Stimulated activated CD4-positive, alpha-beta T cell treated with anti-CD3 and anti-CD28 coated beads, TNF-alpha, amount 100 ng/mL, for 4 hours (primary cell): ENCODE measurements at regions not wholly inside any gene's neighbourhood (a gene's known extent, or its start where the extent isn't known, plus 50 kb on each side); places are given as distances from the start of the nearest gene placed in this dataset.
"Not testable (repeated sequence)": the region's sequence is repeated elsewhere in the genome, so short reads cannot be mapped to it uniquely, and the experiment has no call there.

Experiments
- DNase-seq, 3 experiments: peaks; one replicate each; pipeline ENCODE4 v3.0.0-alpha.2; 2020; ENCODE audit warnings: low read depth in 3 of 3

DNA sequence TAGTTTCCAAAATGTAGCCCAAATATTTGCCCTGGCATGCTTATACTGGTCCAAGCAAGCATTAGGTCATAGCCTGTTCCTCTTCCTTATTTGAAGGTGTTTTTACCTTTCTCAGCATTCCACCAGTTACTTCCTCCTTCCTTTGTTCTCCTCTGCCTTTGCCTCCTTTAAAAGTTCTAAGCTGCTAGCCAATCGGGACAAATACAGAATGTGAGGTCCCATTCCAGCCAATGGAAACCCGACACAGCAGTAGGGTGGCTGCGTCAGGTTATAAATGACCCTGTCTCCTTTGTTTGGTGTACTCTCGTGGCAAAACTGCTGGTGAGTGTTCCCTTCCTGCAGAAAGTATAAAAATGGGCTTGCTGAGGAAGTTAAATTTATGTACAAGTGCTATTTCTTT, 452.0 kb upstream of the ADARB2 start:
- not testable (repeated sequence) for DNase-seq

DNA sequence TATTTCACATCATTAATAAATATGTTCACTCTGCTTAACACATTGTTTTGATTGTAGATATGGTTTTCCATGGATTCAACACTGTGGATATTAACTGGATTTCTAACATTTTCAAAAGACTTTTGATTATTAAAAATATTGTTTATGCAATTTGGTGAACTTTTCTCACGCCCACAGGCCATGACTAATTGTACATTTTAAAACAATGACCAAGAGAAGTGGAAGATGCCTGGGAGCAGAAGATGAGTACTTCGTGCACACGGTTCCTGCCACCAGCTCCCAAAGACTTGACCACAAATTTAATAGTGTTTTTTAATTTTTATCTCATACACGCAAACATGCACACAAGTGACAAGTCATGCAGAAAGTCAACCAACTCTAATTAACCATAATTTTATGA, 451.0 kb upstream of the ADARB2 start:
- DNase-seq: no peak

DNA sequence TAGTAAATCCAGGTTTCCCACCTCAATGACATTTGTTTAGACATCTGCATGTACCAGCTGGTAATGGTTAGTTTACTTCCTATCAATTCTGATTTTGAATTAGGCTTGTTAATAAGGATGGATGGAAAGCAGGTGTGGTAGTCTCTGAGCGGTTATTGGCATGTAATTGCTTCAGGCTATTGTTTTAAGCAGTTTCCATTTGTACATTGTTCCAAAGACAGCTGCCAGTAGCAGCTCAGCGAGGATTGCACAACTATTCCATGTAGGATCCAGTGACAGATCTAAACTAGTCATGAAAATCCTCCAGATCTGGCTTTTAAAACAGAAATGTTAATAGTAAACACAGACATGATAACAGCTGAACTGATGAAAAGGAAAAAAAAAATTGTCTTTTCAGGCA, 436.0 kb upstream of the ADARB2 start:
- no peak for DNase-seq

DNA sequence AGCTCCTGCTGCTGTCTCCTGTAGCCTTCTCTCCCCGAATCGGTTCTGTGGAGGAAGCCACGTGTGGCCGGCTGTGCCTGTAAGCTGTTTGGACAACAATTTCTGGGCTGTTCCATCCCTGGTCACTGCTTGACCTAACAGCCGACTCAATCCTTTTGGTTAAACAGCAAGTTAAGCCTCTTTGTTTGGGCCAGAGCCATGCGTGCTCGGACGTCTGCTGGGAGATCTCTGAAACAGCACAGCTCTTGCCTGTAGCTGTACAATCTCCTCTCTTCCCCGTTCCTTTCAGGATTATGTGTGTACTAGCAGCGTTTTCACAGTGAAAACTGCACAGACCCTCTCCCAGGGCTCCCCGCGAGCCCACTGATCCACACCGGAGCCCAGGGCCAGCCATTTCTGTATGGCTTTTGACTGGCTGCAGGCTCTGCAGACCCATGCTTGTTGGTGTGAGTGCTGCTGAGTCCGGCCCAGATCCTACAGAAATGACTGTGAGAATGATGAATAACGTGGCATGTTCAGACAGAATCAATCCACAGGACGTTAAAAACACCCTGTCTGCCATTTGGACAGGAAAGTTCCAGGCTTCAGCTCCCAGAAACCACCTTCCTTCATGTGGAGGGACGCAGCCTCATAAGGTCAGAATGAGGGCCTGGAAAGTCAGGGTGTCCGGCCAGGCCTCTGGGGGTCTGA, 428.6 kb upstream of the ADARB2 start:
- no peak for DNase-seq

DNA sequence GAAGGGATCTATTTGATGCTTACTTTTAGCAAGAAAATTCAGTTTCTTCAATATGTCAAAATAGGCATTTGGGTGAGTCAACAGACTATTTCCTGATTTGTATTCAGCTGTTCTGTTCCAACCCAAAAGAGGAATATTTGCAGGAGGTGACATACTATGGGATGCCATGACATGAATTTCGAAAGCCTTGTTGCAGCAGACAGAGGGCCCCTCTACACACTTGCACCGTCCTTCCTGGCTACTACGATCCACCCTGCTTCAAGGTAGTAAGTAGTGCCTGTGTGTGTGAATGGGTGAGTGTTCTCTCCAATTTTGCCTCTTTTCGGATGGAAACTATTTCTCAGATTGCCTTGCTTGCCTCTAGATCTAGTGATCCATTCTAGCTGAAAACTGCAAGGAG, 413.0 kb upstream of the ADARB2 start:
- no peak for DNase-seq

DNA sequence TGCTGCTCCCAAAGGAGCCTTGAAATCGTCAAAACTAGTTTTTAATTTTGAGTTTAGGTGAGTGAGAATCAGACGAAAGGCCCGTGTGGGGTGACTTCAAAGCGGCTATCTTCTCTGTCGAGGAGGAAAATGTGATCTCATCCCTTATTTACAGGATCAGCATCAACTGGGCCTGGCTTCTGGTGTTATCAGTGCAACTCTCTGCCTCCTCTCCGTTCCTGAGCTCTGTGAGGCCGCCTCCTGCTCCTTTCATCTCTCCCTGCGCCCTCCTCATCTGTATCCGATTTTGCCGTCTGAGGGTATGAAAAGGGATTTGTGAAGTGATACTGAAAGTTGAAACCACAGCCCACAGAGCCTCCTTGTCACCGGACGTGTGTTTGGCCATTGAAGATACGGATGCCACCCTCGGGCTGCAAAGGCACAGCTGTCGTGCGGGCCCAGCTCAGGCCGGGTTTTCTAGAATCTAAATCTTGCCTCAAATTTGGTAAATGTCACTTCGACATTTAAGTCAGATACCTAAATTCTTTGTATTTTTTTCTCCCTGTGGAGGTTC, 408.7 kb upstream of the ADARB2 start:
- DNase-seq: no peak

DNA sequence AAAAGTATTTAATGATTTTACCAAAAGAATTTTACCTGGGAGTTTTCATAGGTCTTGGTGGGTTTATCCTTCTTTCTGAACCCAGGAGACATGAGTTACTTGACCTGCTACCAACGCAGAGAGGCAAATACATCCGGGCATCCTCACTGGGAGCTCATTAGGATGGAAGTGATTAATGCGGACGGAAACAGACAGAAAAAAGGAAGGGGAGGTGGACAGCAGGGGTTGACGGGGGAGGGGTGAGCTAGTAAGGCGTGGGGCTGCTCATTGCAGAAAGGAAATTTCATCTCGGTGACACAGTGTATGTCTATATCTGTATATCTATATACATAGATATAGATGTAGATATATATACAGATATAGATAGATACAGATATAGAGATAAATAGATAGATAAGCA, 408.2 kb upstream of the ADARB2 start:
- no peak for DNase-seq

DNA sequence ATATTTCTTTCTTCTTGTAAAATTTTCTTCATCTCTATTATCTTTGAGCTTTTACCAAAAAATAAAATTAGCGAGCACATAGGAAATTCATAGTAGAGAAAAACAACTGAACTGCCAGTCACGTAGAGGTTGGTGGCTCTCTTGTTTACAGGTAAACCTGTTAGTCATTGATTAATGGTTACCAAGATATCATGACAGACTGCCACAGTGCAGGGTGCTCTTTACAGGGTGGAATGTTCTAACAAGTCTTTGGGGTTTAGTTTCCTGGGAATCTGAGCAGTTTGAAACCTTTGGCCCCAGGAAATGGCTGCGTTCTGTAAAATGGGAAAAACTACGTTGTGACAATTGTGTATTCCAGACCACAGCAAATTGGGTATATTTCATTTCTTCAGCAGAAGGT, 407.3 kb upstream of the ADARB2 start:
- no peak for DNase-seq

DNA sequence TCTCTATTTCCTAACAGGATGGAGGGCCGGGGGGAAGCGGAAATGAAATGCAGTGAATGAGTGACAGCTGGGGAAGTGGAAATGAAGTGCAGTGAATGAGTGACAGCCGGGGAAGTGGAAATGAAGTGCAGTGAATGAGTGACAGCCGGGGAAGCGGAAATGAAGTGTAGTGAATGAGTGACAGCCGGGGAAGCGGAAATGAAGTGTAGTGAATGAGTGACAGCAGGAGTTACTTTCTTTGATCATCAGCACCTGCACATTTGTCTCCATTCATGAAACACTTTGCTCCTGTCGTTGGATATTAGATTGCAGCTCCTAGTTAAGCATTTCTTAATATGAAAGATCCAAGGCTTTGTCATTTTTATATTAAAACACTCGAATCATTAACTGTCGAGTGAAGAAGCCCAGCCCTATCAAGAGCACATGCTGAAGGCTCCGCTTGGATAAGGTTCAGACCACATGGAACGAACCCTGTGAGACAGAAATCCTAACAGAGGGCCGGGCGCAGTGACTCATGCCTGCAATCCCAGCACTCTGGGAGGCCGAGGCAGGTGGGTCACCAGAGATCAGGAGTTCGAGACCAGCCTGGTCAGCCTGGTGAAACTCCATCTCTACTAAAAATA, 406.0 kb upstream of the ADARB2 start:
- no peak for DNase-seq

DNA sequence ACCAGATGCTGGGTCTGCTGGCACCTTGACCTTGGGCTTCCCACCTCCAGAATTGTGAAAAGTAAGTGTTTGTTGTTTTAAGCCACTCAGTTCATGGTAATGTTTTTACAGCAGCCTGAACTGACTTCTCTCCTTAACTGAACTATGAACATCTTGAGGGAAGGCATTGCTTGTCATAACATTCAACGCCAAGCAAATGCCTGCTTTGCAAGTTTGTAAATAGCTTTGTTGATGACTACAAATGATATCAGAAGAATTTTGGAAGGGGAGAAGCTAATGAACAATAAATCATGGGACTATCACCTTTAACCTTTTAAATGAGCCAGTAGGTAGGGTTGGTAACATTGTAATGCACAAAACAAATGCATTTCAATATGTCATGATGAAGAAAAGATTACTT, 402.4 kb upstream of the ADARB2 start:
- no peak for DNase-seq

DNA sequence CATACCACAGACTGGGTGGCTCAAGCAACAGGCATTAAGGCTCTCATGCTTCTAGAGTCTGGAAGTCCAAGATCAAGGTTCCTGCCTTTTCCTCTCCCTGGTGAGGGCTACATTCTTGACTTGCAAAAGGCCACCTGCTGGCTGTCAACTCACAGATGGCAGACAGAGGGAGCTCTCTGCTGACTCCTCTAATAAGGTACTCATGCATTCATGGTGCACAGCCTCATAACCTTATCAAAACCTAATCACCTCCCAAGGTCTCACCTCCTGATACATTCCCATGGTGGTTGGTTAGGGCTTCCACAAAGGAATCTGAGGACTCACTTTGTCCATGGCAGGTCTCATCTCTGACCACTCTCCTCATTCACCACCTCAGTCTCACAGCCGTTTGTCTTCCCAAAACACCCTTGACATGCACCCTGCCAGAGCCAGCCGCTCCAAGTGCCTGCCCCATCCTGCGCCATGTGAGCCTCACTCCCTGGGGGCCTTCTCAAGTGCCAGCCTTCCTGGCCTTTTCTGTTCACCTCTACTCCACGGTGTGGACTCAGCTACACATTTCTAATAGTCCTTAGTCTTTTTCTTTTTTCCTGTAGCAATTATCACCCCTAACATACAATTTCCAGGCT, 400.3 kb upstream of the ADARB2 start:
- DNase-seq: no peak

DNA sequence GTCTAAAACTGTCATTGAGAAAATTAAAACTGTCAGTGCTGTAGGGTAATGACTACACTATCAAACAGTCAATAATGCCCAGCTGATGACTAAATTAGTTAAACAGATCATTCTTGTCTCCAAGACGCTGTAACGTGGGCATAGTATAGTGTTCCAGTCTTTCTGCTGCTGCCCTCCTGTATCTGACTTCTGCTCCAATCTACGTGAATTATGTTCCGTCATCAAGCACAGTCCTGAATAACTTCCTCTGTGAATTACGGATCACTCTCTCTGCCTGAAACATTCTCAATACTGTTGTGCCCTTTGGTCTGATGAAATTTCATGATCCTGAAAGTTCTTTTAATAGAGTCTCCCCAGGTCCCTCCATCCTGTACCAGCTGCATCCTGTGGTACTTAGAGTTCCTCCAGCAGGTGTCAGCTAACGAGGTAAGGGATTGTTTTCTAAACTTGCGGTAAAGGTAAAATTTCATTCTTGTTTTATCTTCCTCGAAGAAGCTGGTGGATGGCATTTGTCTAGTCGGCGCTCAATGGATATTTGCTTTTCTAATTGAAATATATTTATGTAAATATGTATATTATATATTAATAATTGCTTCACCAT, 393.5 kb upstream of the ADARB2 start:
- no peak for DNase-seq

DNA sequence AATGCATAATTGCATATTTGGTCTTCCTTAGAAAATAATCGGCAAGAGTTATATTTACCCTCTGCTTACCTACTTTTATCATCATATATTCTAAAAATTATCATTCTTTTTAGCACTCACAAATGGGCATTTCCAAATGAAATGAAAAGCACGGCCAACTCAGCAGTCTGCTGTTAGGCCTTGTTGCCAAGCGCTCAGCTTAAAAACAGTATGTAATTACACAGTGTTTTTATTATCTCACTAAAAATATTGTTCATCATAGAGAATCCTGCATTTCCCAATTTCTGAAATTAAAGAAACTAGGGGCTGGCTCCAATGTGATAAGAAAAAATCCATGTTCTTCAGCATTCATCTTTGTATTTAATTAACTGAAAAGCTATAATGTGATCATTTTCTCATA, 391.7 kb upstream of the ADARB2 start:
- no peak for DNase-seq

DNA sequence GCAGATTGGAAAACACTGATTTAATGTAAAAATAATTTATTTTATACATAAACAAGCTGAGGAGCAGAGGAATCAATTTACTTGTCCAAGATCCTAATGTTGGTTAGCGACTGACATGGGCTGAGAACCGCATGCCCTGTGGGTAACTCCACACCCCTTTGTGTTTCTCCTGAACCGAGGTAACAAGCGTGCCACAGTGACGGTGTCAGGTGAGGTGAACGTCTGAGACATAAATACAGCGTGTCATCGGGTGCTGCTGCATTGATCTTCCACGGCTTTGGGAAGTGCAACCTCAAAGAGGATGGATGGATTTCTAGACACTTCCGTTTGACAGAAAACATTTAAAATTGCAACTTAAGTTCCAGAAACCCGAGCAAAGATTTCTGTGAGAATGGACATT, 386.8 kb upstream of the ADARB2 start:
- DNase-seq: no peak

DNA sequence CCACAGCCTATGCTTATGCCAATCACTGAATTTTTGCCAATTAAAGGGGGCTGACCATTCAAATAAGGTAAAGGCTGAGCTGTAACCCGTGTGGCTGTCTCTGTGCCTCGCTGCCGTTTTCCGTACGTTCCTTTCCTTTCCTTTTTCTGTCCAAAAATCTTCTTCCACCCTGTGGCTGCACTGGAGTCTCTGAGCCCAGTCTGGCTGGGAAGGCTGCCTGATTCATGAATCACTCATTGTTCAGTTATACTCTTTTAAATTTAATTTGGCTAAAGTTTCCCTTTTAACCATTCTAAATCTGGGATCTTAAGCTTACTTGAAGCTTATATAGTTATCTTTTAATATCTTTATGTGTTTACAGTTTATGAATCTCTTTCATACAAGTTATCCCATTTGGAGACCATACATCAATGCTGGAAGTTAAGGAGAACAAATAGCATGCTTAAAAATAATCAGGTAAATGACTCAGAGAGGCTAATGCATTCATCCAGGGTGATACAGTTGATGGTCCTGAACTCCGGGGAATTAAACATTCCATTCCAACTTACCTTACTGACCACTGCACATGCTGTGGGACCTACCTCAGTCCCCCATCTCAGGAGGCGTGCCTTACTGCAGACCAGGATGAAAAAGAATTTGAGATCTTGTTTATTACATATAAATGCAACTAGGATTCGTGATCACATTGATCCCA, 385.3 kb upstream of the ADARB2 start:
- no peak for DNase-seq

DNA sequence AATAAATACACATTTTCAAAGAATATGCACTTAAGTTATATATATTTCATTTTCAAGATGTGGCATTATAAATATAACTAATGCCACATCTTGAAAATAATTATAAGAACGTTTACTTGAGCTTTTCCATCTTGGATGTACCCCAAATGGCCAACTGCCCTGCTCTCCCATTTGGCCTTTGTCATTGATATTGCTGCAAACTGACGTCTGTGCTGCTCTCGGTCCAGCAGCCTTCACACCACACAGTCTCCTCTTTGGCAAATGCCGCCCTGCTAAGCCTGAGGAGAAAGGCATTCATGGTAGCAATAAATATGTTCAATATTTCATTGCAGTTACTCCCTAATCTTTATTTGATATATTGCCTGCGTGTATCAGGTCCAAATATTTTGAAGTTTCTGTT, 384.6 kb upstream of the ADARB2 start:
- DNase-seq: no peak

DNA sequence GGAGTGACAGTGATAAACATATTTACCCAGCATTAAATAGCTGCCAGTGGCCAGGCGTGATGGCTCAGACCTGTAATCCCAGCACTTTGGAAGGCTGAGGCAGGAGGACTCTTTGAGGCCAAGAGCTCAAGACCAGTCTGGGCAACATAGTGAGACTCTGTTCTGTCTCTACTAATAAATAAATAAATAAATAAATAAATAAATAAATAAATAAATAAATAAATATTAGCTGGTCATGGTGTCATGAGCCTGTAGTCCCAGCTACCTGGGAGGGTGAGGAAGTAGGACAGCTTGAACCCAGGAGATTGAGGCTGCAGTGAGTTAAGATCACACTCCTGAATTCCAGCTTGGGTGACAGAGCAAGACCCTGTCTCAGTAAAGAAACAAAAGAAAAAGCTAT, 384.0 kb upstream of the ADARB2 start:
- no peak for DNase-seq

DNA sequence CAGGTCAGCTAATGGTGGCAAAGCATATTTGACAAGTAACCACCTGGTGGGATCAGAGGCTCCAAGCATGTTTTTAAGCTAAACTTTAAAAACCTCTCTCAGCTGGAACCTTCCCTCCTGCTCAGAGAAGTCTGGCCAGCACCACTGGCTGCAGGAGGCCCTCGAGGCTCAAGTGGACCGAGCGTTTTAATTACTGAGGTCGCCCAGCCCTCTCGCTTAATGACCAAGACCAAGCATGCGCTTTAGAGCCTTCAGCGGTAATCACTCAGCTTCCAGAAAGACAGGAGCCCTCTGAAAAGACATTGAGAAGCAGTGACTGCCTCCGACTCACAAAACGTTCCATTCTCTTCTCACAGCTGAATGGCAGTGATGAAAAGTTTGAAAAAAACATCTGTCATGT, 383.4 kb upstream of the ADARB2 start:
- no peak for DNase-seq

DNA sequence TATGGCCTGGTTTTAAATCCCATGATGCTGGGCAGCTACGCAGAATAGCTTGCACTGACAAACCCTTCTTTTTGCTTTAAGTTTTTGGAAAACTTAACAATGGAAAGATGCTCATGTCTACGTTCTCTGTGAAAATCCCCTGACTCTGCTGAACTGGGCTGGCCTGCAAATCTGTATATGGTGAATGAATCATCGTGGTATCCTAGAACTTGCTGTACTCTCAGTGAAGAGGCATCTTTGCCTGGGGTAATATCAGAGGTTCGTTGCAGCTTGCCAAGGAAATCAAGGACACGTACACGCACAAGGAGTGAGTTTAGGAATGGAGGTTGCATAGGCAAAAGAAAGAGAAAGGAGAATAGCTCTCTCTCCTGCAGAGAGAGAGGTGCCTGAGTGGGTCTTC, 382.0 kb upstream of the ADARB2 start:
- DNase-seq: no peak

DNA sequence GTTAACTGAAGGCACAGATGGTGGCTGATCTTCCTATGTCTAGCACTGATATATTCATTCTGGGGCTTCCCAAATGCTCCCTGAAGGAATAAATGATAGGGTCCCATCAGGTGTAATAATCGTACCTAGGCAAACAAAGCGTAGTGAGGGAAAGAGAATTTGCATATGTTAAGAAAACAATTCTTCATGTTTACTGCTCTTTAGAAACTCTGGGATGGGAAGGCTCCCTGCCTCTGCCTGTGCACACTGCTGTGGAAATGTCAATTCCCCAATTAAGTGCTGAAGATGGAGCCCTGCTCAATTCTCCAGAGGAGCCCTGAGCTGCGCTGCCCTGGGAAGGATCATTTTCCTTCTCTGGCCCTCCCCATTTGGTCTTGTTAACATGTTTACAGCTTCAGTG, 380.9 kb upstream of the ADARB2 start:
- no peak for DNase-seq

DNA sequence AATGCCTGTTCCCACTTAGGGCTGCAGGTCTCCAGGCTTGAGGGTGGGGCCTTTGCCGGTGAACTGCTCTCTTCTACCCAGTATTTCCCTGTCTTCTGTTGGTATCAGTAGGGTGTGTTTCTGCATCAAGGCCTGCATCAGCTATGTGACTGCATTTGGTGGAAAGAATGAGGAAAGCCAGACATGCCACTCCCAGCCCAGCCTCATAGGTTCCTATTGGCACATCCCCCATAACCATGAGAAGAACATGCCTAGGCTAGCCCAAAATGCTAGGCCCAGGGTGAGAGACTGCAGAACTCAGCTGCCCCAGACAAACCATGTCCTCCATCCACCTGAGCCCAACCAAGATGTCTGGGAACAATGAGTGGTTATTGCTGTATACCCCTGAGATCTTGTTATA, 380.3 kb upstream of the ADARB2 start:
- no peak for DNase-seq

DNA sequence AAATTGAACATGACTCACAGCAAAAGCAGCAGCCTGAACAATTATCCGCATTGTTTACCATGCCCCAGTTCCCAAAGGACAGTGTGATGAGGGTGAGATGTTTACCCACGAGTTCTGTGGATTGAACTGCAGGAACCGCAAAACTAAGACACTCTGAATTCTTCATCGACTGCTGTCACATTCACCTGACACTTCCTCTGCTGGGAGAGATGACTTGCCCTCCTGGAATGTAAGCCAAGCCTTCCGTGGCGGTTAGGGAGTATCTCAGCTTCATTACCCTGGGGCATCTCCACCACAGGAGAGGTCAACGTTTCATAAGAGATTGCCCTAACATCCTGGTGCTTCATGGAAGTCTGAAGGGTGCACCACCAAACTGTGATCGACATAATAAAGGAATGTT, 374.6 kb upstream of the ADARB2 start:
- no peak for DNase-seq
